Memory B cell (primary cell): ENCODE measurements at regions not wholly inside any gene's neighbourhood (a gene's known extent, or its start where the extent isn't known, plus 50 kb on each side); places are given as distances from the start of the nearest gene placed in this dataset.

ENCODE experiments used
- ATAC-seq: fragments of 150-1000 bp; cut with Tn5 transposase; 2 replicates; pipeline ENCODE4 v1.10.0; 2021; ENCODE audit warnings: low read depth, mild to moderate bottlenecking, moderate library complexity
- DNase-seq, 2 donors: peaks; one replicate each; pipeline ENCODE4 v3.0.0; 2022; ENCODE audit warnings: low spot score in 2 of 2
- H3K27ac Mint-ChIP-seq: one replicate; pipeline ENCODE4 v1.8.0; 2022; ENCODE audit warnings: mild to moderate bottlenecking, moderate library complexity, mixed read lengths
- H3K27me3 Mint-ChIP-seq: one replicate; pipeline ENCODE4 v1.8.0; 2022; ENCODE audit warnings: mixed read lengths
- H3K36me3 Mint-ChIP-seq: one replicate; pipeline ENCODE4 v1.8.0; 2022; ENCODE audit warnings: mild to moderate bottlenecking, mixed read lengths
- H3K4me1 Mint-ChIP-seq: one replicate; pipeline ENCODE4 v1.8.0; 2022; ENCODE audit warnings: mixed read lengths
- H3K4me3 Mint-ChIP-seq: one replicate; pipeline ENCODE4 v1.8.0; 2022; ENCODE audit warnings: mild to moderate bottlenecking, moderate library complexity, mixed read lengths
- H3K9me3 Mint-ChIP-seq: one replicate; pipeline ENCODE4 v1.8.0; 2022; ENCODE audit warnings: mixed read lengths

DNA sequence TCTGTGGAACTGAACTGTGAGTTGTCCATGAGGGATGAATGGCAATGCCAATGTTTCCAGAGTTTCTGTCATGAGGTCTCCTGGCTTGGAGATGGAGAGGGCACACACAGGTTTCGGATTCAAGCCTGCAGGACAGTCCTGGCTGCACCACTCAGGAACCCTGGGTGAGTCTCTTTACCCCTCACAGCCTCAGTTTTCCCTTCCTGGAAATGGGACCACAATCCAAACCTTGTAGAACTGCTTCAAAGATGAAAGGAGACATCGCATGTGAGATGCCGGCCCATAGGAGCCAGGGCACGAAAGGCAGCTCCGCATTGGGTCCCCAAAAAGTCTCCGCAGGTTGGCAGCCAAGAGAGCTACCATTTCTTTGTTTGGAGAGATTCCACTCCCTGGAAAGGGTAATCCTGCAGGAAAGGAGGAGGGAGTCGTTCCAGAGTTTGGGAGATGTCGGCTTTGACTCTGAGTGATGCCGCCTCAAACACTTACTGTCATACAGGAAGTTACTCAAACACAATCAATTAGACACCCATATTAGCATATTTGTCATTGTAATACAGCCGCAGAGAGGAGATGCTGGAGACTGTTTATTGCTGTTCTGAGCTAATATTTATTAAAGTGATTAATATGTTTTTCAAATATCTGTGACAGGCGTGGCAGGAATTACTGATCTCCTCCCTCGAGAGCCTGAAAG lies 318.3 kb downstream of the MN1 start:
- Mint-ChIP-seq H3K4me3 (no peak overlapping the region), H3K27ac (no peak overlapping the region), H3K9me3 (no peaks in the 10 kb centered on the region), H3K4me1 (no peaks in the 10 kb centered on the region), H3K36me3 (no peaks in the 10 kb centered on the region), H3K27me3 (no peaks in the 10 kb centered on the region)
- no peak for ATAC-seq
- DNase-seq = no peak

- DNase-seq (no peak), ATAC-seq (no peak)
- Mint-ChIP-seq H3K36me3 (no peaks in the 10 kb centered on the region), H3K27me3 (no peaks in the 10 kb centered on the region), H3K4me3 (no peak overlapping the region), H3K9me3 (no peaks in the 10 kb centered on the region), H3K4me1 (no peaks in the 10 kb centered on the region), H3K27ac (no peak overlapping the region)
These were observed 315.7 kb downstream of the MN1 start for GRCh38 chr22:27485842-27486241.

DNA sequence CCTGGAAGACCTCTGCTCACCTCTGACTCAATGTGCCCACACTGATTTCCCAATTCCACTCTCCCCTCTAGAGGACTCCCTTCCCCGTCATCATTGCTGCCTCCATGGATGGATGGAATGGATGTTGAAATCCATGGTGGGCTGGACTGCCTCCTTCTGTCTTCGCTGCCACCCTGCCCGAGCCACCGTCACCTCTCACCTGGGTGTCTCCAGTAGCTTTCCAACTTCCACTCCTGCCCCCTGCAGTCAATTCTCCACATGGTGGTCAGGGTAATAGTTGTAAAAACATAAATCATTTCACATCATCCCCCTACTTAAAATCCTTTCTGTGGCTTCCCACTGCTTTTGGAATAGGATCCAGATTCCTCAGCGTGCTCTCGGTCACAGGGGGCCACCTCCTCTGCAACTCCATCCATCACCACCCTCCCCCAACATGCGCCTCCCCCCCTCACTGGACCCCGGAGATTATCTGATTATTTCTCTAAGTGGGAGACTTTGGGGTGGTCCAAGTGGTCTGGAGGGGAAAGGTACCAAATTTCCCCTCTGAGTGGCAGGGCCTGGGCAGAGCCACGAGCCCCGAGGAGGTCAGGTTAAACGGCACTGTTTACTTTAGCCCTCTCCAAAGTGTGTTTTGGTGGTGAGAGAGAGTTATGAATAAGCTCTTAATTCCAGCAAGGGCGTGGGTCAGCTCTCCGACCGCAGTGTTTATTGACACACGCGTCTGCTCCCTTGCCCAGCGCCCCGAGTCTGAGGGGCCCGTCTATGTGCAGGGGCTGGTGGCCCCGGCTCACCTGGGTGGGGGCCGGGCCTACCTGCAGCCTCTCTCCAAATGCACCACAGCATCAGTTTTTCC lies 313.7 kb downstream of the MN1 start:
- Mint-ChIP-seq H3K9me3 (peaks cover 10% of the 10 kb centered on the region), H3K27ac (no peak overlapping the region), H3K36me3 (no peaks in the 10 kb centered on the region), H3K4me1 (no peaks in the 10 kb centered on the region), H3K4me3 (no peak overlapping the region), H3K27me3 (no peaks in the 10 kb centered on the region)
- DNase-seq (no peak), ATAC-seq (no peak)

DNA sequence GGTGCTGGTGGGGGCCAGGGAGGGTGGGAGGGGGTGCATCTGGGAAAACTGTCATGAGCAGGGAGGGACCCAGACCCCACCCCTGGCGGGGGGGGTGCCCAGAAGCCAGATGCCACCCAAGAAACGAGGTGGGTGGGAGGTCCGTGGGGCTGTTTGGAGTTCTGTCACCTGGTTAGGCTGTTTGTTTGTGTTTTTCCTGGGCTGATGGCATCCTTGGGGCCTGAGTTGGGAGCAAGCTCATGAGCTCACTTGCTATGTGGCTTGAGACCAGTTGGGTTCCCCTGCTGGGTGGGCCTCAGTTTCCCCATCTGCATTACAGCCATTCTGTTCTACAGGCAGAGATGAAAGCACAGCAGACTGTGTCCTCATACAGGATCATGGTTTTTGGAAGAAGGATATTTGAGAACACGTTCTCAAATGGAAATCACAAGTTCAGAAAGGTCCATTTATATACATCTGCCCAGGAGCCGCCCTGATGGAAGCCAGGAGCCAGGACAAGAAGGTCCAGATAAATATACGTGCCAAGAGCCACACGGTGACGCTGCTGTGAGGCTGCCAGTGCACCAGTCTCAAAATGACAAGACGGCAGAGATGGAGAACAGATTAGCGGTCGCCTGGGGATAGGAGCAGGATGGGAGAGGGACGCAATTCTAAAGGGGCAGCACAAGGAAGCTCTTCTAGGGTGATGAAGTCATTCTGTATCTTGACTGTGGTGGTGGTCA lies 312.9 kb downstream of the MN1 start:
- H3K27ac Mint-ChIP-seq = no peak overlapping the region
- no peak for ATAC-seq

GRCh38 chr22:27489178-27489675 lies 312.3 kb downstream of the MN1 start:
- no peak overlapping the region for H3K4me3 Mint-ChIP-seq
- DNase-seq = no peak
- H3K36me3 Mint-ChIP-seq = no peaks in the 10 kb centered on the region
- H3K9me3 Mint-ChIP-seq = peaks cover 11% of the 10 kb centered on the region
- H3K27ac Mint-ChIP-seq = no peak overlapping the region
- H3K4me1 Mint-ChIP-seq = no peaks in the 10 kb centered on the region
- no peaks in the 10 kb centered on the region for H3K27me3 Mint-ChIP-seq
- no peak for ATAC-seq

More for the DNA sequence above, 312.9 kb downstream of the MN1 start:
- Mint-ChIP-seq H3K4me1 (no peaks in the 10 kb centered on the region), H3K9me3 (peaks cover 11% of the 10 kb centered on the region), H3K4me3 (no peak overlapping the region), H3K27me3 (no peaks in the 10 kb centered on the region), H3K36me3 (no peaks in the 10 kb centered on the region)
- DNase-seq = no peak

GRCh38 chr22:27490080-27490479 lies 311.5 kb downstream of the MN1 start:
- peaks cover 11% of the 10 kb centered on the region for H3K9me3 Mint-ChIP-seq
- no peak overlapping the region for H3K27ac Mint-ChIP-seq
- ATAC-seq (no peak), DNase-seq (no peak)
- no peaks in the 10 kb centered on the region for H3K27me3 Mint-ChIP-seq
- H3K36me3 Mint-ChIP-seq = no peaks in the 10 kb centered on the region
- H3K4me1 Mint-ChIP-seq = no peaks in the 10 kb centered on the region
- H3K4me3 Mint-ChIP-seq = no peak overlapping the region

DNA sequence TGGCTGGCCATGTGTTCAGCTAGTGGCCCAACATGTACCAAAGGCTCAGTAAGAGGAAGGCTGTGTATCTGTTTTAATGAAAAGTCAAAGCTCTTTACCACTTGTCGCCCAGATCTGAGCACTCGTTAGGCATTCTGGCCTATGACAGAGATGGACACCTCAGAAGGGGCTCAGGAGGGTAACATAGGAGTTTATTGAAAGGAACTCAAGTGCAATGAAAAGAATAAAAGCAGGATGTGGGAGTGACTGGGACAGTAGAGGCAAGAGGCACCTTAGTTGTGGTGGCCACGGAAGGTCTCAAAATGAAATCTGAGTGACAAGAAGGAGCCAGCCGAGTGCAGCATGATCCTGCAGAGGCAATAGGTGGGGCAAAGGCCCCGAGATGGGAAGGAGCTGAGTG lies 309.7 kb downstream of the MN1 start:
- Mint-ChIP-seq H3K27me3 (no peaks in the 10 kb centered on the region), H3K27ac (no peak overlapping the region), H3K4me3 (no peak overlapping the region), H3K36me3 (no peaks in the 10 kb centered on the region), H3K9me3 (peaks cover 11% of the 10 kb centered on the region), H3K4me1 (no peaks in the 10 kb centered on the region)
- DNase-seq (no peak), ATAC-seq (no peak)

DNA sequence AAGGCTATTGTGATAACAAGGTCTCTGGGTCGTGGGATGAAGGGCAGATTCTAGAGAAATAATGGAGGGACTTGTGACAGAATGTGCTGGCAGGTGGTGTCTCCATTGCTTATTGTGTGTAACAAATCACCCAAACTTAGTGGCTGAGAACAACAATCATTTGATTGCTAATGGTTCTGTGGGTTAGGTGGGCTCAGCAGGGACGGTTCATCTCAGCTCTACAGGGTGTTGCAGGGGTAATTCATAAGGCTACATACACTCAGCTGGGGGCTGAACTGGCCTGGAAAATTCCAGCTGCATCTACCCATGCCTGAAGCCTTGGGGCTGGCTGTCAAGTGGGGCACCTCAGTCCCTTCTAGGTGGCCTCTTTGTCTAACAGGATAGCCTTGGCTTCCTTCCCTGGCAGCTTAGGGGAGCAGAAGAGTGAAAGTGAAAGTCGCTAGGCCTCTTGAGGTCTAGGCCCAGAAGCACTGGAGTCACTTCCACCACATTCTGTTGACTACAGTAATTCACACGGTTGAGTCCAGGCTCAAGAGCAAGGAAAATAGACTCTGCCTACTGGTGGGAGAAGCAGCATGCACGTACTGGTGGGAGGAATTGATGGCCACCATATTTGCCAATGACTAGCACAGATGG lies 308.9 kb downstream of the MN1 start:
- peaks cover 11% of the 10 kb centered on the region for H3K9me3 Mint-ChIP-seq
- ATAC-seq (no peak), DNase-seq (no peak)
- no peaks in the 10 kb centered on the region for H3K27me3 Mint-ChIP-seq
- H3K4me3 Mint-ChIP-seq = no peak overlapping the region
- no peaks in the 10 kb centered on the region for H3K36me3 Mint-ChIP-seq
- no peaks in the 10 kb centered on the region for H3K4me1 Mint-ChIP-seq
- H3K27ac Mint-ChIP-seq = no peak overlapping the region

- ATAC-seq = no peak
- H3K27me3 Mint-ChIP-seq = no peaks in the 10 kb centered on the region
- no peaks in the 10 kb centered on the region for H3K36me3 Mint-ChIP-seq
These were observed 307.8 kb downstream of the MN1 start for GRCh38 chr22:27493796-27494195.

DNA sequence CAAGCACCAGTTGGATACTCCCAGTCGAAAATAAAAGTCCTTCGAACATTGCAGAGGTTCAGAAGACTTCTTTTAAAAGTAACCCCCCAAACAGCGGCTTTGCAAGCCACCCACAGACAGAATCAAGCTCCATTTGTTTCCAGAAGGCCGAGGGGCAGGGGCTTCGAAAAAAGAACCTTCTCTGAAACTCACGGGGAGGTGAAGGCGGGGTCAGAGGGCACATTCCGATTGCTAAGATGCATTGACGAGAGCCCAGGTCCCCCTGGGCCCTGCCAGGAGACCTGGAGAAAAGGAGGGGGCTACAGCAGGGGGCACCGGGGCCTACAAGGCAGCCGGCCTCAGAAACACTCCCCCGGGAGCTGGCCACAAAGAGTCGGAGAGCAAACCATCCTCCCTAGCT lies 306.8 kb downstream of the MN1 start:
- Mint-ChIP-seq H3K4me1 (no peaks in the 10 kb centered on the region), H3K9me3 (peaks cover 11% of the 10 kb centered on the region)
- no peak for ATAC-seq

More at GRCh38 chr22:27493796-27494195, 307.8 kb downstream of the MN1 start:
- peaks cover 11% of the 10 kb centered on the region for H3K9me3 Mint-ChIP-seq
- DNase-seq = no peak
- no peak overlapping the region for H3K27ac Mint-ChIP-seq
- no peak overlapping the region for H3K4me3 Mint-ChIP-seq
- H3K4me1 Mint-ChIP-seq = no peaks in the 10 kb centered on the region

GRCh38 chr22:27495325-27495724 lies 306.2 kb downstream of the MN1 start:
- no peak for DNase-seq
- H3K27me3 Mint-ChIP-seq = no peaks in the 10 kb centered on the region
- no peak overlapping the region for H3K4me3 Mint-ChIP-seq
- H3K4me1 Mint-ChIP-seq = no peaks in the 10 kb centered on the region
- ATAC-seq = no peak
- H3K27ac Mint-ChIP-seq = no peak overlapping the region
- no peaks in the 10 kb centered on the region for H3K36me3 Mint-ChIP-seq
- H3K9me3 Mint-ChIP-seq = peaks cover 11% of the 10 kb centered on the region

More for the DNA sequence above, 306.8 kb downstream of the MN1 start:
- H3K36me3 Mint-ChIP-seq = no peaks in the 10 kb centered on the region
- H3K27me3 Mint-ChIP-seq = no peaks in the 10 kb centered on the region
- no peak for DNase-seq
- no peak overlapping the region for H3K4me3 Mint-ChIP-seq
- no peak overlapping the region for H3K27ac Mint-ChIP-seq

DNA sequence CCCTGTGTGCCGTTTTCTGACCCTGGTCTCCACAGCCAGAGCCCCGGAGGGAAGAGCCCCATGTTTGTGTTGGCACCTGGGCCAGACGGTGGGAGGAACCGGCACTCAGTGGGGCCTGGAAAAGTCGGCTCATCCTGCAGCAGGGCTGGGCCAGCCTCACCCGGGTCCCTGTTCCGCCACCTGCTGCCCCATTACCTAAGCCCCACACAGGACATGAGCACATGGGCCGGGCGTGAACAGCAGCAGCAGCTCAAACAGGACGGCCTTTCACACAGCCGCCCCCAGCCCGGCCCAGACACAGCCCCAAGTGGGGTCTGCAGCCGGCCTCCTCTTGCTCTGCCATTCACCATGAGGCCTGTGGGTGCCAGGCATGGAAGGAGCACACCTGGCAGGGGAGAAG lies 302.4 kb downstream of the MN1 start:
- no peak overlapping the region for H3K27ac Mint-ChIP-seq
- ATAC-seq (no peak), DNase-seq (no peak)
- no peaks in the 10 kb centered on the region for H3K27me3 Mint-ChIP-seq
- H3K4me1 Mint-ChIP-seq = no peaks in the 10 kb centered on the region
- H3K36me3 Mint-ChIP-seq = no peaks in the 10 kb centered on the region
- H3K9me3 Mint-ChIP-seq = peaks cover 4% of the 10 kb centered on the region
- H3K4me3 Mint-ChIP-seq = no peak overlapping the region

DNA sequence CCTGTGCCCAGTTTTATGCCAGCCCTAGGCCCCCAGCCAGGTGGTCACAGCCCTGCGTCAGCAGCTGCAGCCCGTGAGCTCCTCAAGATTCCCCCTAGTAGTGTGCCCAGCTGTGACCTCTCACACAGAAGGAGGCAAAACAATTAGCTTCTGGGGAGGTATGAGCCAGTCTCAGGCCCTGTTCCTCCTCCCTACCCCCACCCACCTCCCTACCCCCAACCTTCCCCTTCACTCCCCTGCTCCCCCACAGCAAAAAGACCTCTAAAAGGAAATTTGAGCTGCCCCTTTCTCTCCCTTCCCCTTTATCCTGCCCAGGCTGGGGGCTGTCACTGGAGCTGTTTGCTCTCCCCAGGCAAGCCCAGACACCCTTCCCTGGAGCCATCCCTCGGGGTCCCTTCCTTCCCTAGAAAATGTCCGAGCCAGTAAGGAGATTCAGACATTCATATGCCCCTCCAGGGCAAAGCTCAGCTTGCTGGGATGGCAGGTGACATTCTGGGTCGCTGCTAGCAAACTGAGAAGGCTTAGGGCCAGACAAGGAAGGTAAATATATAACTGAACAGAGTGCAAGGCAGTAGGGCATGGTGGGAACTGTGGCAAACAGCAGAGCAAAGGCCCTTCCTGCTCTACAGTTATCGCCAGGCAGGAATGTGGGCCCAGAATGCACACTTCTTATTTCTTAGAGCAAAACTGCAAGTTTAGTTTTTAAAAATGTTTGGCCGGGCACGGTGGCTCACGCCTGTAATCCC lies 300.2 kb downstream of the MN1 start:
- Mint-ChIP-seq H3K27ac (no peak overlapping the region), H3K36me3 (no peaks in the 10 kb centered on the region), H3K4me1 (no peaks in the 10 kb centered on the region), H3K4me3 (no peak overlapping the region), H3K9me3 (peaks cover 4% of the 10 kb centered on the region), H3K27me3 (no peaks in the 10 kb centered on the region)
- DNase-seq (no peak), ATAC-seq (no peak)
